ENCODE measurements at regions not wholly inside any gene's neighbourhood (a gene's known extent, or its start where the extent isn't known, plus 50 kb on each side); places are given as distances from the start of the nearest gene placed in this dataset.

- Mint-ChIP-seq H3K4me1 (ENCODE audit: low read depth, unreplicated experiment) (no peaks in the 10 kb centered on the region), H3K4me3 (ENCODE audit: unreplicated experiment) (no peak overlapping the region), H3K36me3 (ENCODE audit: low read depth, unreplicated experiment) (no peaks in the 10 kb centered on the region), H3K27me3 (ENCODE audit: low read depth, unreplicated experiment) (no peaks in the 10 kb centered on the region), H3K9me3 (ENCODE audit: unreplicated experiment) (no peaks in the 10 kb centered on the region), H3K27ac (ENCODE audit: unreplicated experiment) (no peak overlapping the region)
- FAIRE-seq (no peak), DNase-seq (ENCODE audit: low read depth) (no peak)
- Histone ChIP-seq H2AFZ (ENCODE audit: low read depth, low read length) (no peak overlapping the region), H3K27ac (ENCODE audit: low read depth, low read length) (no peak overlapping the region), H3K4me3 (ENCODE audit: insufficient read depth, low read depth, low read length) (no peak overlapping the region), H3K36me3 (ENCODE audit: insufficient read depth, low read length) (no peaks in the 10 kb centered on the region), H3K4me2 (ENCODE audit: low read length) (no peak overlapping the region), H3K9ac (ENCODE audit: low read length) (no peak overlapping the region), H3K4me1 (ENCODE audit: insufficient read depth, low read length) (no peaks in the 10 kb centered on the region), H3K27me3 (ENCODE audit: insufficient read depth, low read length) (no peaks in the 10 kb centered on the region), H4K20me1 (ENCODE audit: insufficient read depth, low read length) (no peaks in the 10 kb centered on the region), H3K9me3 (ENCODE audit: insufficient read depth, low read depth, low read length) (no peaks in the 10 kb centered on the region), H3K79me2 (ENCODE audit: insufficient read depth, low read length) (no peaks in the 10 kb centered on the region)
- no peak for TF ChIP-seq EZH2 (IDR thresholded peaks at IDR 0.05; ENCODE audit: insufficient read depth, low read length)
- TF ChIP-seq CTCF (IDR thresholded peaks at IDR 0.05; ENCODE audit: insufficient read depth, low read depth, low read length), result no peak
Measured at GRCh38 chr4:125481334-125482045, 166.7 kb downstream of the FAT4 start.

- H3K4me1 ChIP-seq (ENCODE audit: insufficient read depth, low read length), result no peaks in the 10 kb centered on the region
- no peak overlapping the region for H3K4me2 ChIP-seq (ENCODE audit: low read length)
- TF ChIP-seq CTCF (IDR thresholded peaks at IDR 0.05; ENCODE audit: insufficient read depth, low read depth, low read length) (no peak), EZH2 (IDR thresholded peaks at IDR 0.05; ENCODE audit: insufficient read depth, low read length) (no peak)
- FAIRE-seq (no peak), DNase-seq (ENCODE audit: low read depth) (no peak)
- H3K27ac ChIP-seq (ENCODE audit: low read depth, low read length), result no peak overlapping the region
- no peaks in the 10 kb centered on the region for H3K27me3 ChIP-seq (ENCODE audit: insufficient read depth, low read length)
- no peaks in the 10 kb centered on the region for H4K20me1 ChIP-seq (ENCODE audit: insufficient read depth, low read length)
- no peaks in the 10 kb centered on the region for H3K79me2 ChIP-seq (ENCODE audit: insufficient read depth, low read length)
- no peak overlapping the region for H3K4me3 Mint-ChIP-seq (ENCODE audit: unreplicated experiment)
- H2AFZ ChIP-seq (ENCODE audit: low read depth, low read length), result no peak overlapping the region
- H3K27me3 Mint-ChIP-seq (ENCODE audit: low read depth, unreplicated experiment), result no peaks in the 10 kb centered on the region
- no peaks in the 10 kb centered on the region for H3K9me3 ChIP-seq (ENCODE audit: insufficient read depth, low read depth, low read length)
- H3K9me3 Mint-ChIP-seq (ENCODE audit: unreplicated experiment), result no peaks in the 10 kb centered on the region
- H3K9ac ChIP-seq (ENCODE audit: low read length), result no peak overlapping the region
- H3K36me3 Mint-ChIP-seq (ENCODE audit: low read depth, unreplicated experiment), result no peaks in the 10 kb centered on the region
- peaks cover 2% of the 10 kb centered on the region for H3K36me3 ChIP-seq (ENCODE audit: insufficient read depth, low read length)
- no peak overlapping the region for H3K4me3 ChIP-seq (ENCODE audit: insufficient read depth, low read depth, low read length)
- H3K27ac Mint-ChIP-seq (ENCODE audit: unreplicated experiment), result no peak overlapping the region
- no peaks in the 10 kb centered on the region for H3K4me1 Mint-ChIP-seq (ENCODE audit: low read depth, unreplicated experiment)
Measured at GRCh38 chr4:125482822-125483221, 168.1 kb downstream of the FAT4 start.

GRCh38 chr4:125483278-125483677 is 168.5 kb downstream of the FAT4 start:
- Mint-ChIP-seq H3K9me3 (ENCODE audit: unreplicated experiment) (no peaks in the 10 kb centered on the region), H3K4me3 (ENCODE audit: unreplicated experiment) (no peak overlapping the region), H3K36me3 (ENCODE audit: low read depth, unreplicated experiment) (peaks cover 4% of the 10 kb centered on the region), H3K27ac (ENCODE audit: unreplicated experiment) (no peak overlapping the region), H3K27me3 (ENCODE audit: low read depth, unreplicated experiment) (no peaks in the 10 kb centered on the region), H3K4me1 (ENCODE audit: low read depth, unreplicated experiment) (no peaks in the 10 kb centered on the region)
- Histone ChIP-seq H3K4me3 (ENCODE audit: insufficient read depth, low read depth, low read length) (no peak overlapping the region), H3K27me3 (ENCODE audit: insufficient read depth, low read length) (no peaks in the 10 kb centered on the region), H3K9me3 (ENCODE audit: insufficient read depth, low read depth, low read length) (no peaks in the 10 kb centered on the region), H3K79me2 (ENCODE audit: insufficient read depth, low read length) (no peaks in the 10 kb centered on the region), H3K9ac (ENCODE audit: low read length) (no peak overlapping the region), H4K20me1 (ENCODE audit: insufficient read depth, low read length) (no peaks in the 10 kb centered on the region), H3K27ac (ENCODE audit: low read depth, low read length) (no peak overlapping the region), H3K36me3 (ENCODE audit: insufficient read depth, low read length) (peaks cover 2% of the 10 kb centered on the region), H3K4me2 (ENCODE audit: low read length) (no peak overlapping the region), H3K4me1 (ENCODE audit: insufficient read depth, low read length) (no peaks in the 10 kb centered on the region), H2AFZ (ENCODE audit: low read depth, low read length) (no peak overlapping the region)
- TF ChIP-seq EZH2 (IDR thresholded peaks at IDR 0.05; ENCODE audit: insufficient read depth, low read length) (no peak), CTCF (IDR thresholded peaks at IDR 0.05; ENCODE audit: insufficient read depth, low read depth, low read length) (no peak)
- DNase-seq (ENCODE audit: low read depth), result peak; percentile 12
- FAIRE-seq, result no peak
